HEK293 (cell line): ENCODE measurements at regions not wholly inside any gene's neighbourhood (a gene's known extent, or its start where the extent isn't known, plus 50 kb on each side); places are given as distances from the start of the nearest gene placed in this dataset.

Source experiments
- CTCF ChIA-PET: fragments of 350-600 bp; formaldehyde crosslinking; extraction: SDS; loops from one replicate; lab custom pipeline; 2021; ENCODE audit warnings: antibody characterized with exemption; lab: Yijun Ruan, JAX
- POLR2A ChIA-PET: fragments of 300-600 bp; formaldehyde crosslinking; extraction: SDS; loops from one replicate; lab custom pipeline; 2020; ENCODE audit warnings: antibody characterized with exemption, inconsistent platforms; lab: Yijun Ruan, JAX
- H3K27ac ChIP-seq: fragments of 200-500 bp; sonication (Bioruptor generic); 2 replicates; pipeline ENCODE4 v1.5.1; 2014; ENCODE audit warnings: low read depth, low read length, control low read depth, inconsistent platforms; ENCODE audit errors: extremely low read depth
- H3K36me3 ChIP-seq, 2 experiments: fragments of 200-500 bp in 1 of 2; sonication (Bioruptor generic) in 1 of 2; 1 replicate in 1 of 2; 2 replicates in 1 of 2; pipeline ENCODE4 v1.5.1; 2014 to 2017; ENCODE audit warnings: inconsistent platforms in 2 of 2, low read length in 2 of 2; ENCODE audit not compliant: control insufficient read depth in 2 of 2, insufficient read depth in 1 of 2
- H3K4me1 ChIP-seq: fragments of 200-500 bp; sonication (Bioruptor generic); 2 replicates; pipeline ENCODE4 v1.5.1; 2014; ENCODE audit warnings: mild to moderate bottlenecking, low read length, inconsistent platforms; ENCODE audit not compliant: control insufficient read depth, insufficient read depth
- H3K4me3 ChIP-seq: 2 replicates; pipeline ENCODE4 v1.5.1; 2011; ENCODE audit warnings: low read depth, mild to moderate bottlenecking, control low read depth, low read length, moderate library complexity
- H3K9me3 ChIP-seq: fragments of 200-500 bp; sonication (Bioruptor generic); 2 replicates; pipeline ENCODE4 v1.5.1; 2014; ENCODE audit warnings: low read depth, low read length, inconsistent platforms; ENCODE audit not compliant: control insufficient read depth, insufficient read depth
- GLIS1 ChIP-seq: fragments of 450-650 bp; formaldehyde crosslinking; IDR thresholded peaks from 2 replicates; pipeline ENCODE4 v1.5.1; 2016; ENCODE audit warnings: missing biosample characterization, missing genetic modification characterization
- GLIS2 ChIP-seq: fragments of 450-650 bp; formaldehyde crosslinking; IDR thresholded peaks from 2 replicates; pipeline ENCODE4 v1.5.1; 2016; ENCODE audit warnings: missing biosample characterization, missing genetic modification characterization
- RBAK ChIP-seq: fragments of 450-650 bp; formaldehyde crosslinking; IDR thresholded peaks from 2 replicates; pipeline ENCODE4 v1.5.1; 2016; ENCODE audit warnings: missing biosample characterization, missing genetic modification characterization
- REPIN1 ChIP-seq: fragments of 450-650 bp; formaldehyde crosslinking; IDR thresholded peaks from 2 replicates; pipeline ENCODE4 v1.5.1; 2017; ENCODE audit warnings: missing biosample characterization, missing genetic modification characterization, low read depth
- ZNF114 ChIP-seq: fragments of 450-650 bp; formaldehyde crosslinking; IDR thresholded peaks from 2 replicates; pipeline ENCODE4 v1.5.0; 2017; ENCODE audit warnings: missing biosample characterization, missing genetic modification characterization
- ZNF24 ChIP-seq: fragments of 450-650 bp; formaldehyde crosslinking; IDR thresholded peaks from 2 replicates; pipeline ENCODE4 v1.5.1; 2016; ENCODE audit warnings: missing biosample characterization, missing genetic modification characterization
- ZNF248 ChIP-seq: fragments of 450-650 bp; formaldehyde crosslinking; IDR thresholded peaks from 2 replicates; pipeline ENCODE4 v1.5.1; 2017; ENCODE audit warnings: missing biosample characterization, missing genetic modification characterization
- ZNF311 ChIP-seq: fragments of 450-650 bp; formaldehyde crosslinking; IDR thresholded peaks from 2 replicates; pipeline ENCODE4 v1.5.1; 2017; ENCODE audit warnings: missing biosample characterization, missing genetic modification characterization, borderline replicate concordance
- ZNF341 ChIP-seq: fragments of 450-650 bp; formaldehyde crosslinking; IDR thresholded peaks from 2 replicates; pipeline ENCODE4; 2016; ENCODE audit warnings: low read depth, missing biosample characterization, missing genetic modification characterization
- ZNF404 ChIP-seq: fragments of 450-650 bp; formaldehyde crosslinking; IDR thresholded peaks from 2 replicates; pipeline ENCODE4 v1.5.1; 2017; ENCODE audit warnings: missing biosample characterization, missing genetic modification characterization
- ZNF426 ChIP-seq: fragments of 450-650 bp; formaldehyde crosslinking; IDR thresholded peaks from 2 replicates; pipeline ENCODE4 v1.5.1; 2017; ENCODE audit warnings: missing biosample characterization, missing genetic modification characterization, mild to moderate bottlenecking, inconsistent platforms, moderate library complexity
- ZNF544 ChIP-seq: fragments of 450-650 bp; formaldehyde crosslinking; IDR thresholded peaks from 2 replicates; pipeline ENCODE4 v1.5.0; 2017; ENCODE audit warnings: missing biosample characterization, missing genetic modification characterization
- ZNF670 ChIP-seq: fragments of 450-650 bp; formaldehyde crosslinking; IDR thresholded peaks from 2 replicates; pipeline ENCODE4 v1.5.1; 2016; ENCODE audit warnings: missing biosample characterization, missing genetic modification characterization, low read depth
- ZSCAN16 ChIP-seq: fragments of 450-650 bp; formaldehyde crosslinking; IDR thresholded peaks from 2 replicates; pipeline ENCODE4 v1.5.1; 2016; ENCODE audit warnings: missing biosample characterization, missing genetic modification characterization
- TF ChIP-seq, protein P1 (sequence below): fragments of 450-650 bp; formaldehyde crosslinking; IDR thresholded peaks from 2 replicates; pipeline ENCODE4 v1.5.1; 2016; ENCODE audit warnings: missing biosample characterization, missing genetic modification characterization
- TF ChIP-seq, protein P2 (sequence below): fragments of 450-650 bp; formaldehyde crosslinking; IDR thresholded peaks from 2 replicates; pipeline ENCODE4 v1.5.1; 2016; ENCODE audit warnings: missing biosample characterization, missing genetic modification characterization
- TF ChIP-seq, protein P3 (sequence below): fragments of 450-650 bp; formaldehyde crosslinking; conservative IDR thresholded peaks from 2 replicates; pipeline ENCODE4 v1.5.1; 2016; ENCODE audit warnings: low read depth, missing biosample characterization, missing genetic modification characterization
- TF ChIP-seq, protein P4 (sequence below): fragments of 450-650 bp; formaldehyde crosslinking; IDR thresholded peaks from 2 replicates; pipeline ENCODE4 v1.5.1; 2016; ENCODE audit warnings: missing biosample characterization, missing genetic modification characterization, borderline replicate concordance
- TF ChIP-seq, protein P5 (sequence below): fragments of 450-650 bp; formaldehyde crosslinking; IDR thresholded peaks from 2 replicates; pipeline ENCODE4 v1.5.1; 2017; ENCODE audit warnings: missing biosample characterization, missing genetic modification characterization
- TF ChIP-seq, protein P6 (sequence below): fragments of 450-650 bp; formaldehyde crosslinking; IDR thresholded peaks from 2 replicates; pipeline ENCODE4 v1.5.1; 2016; ENCODE audit warnings: missing biosample characterization, missing genetic modification characterization

DNA sequence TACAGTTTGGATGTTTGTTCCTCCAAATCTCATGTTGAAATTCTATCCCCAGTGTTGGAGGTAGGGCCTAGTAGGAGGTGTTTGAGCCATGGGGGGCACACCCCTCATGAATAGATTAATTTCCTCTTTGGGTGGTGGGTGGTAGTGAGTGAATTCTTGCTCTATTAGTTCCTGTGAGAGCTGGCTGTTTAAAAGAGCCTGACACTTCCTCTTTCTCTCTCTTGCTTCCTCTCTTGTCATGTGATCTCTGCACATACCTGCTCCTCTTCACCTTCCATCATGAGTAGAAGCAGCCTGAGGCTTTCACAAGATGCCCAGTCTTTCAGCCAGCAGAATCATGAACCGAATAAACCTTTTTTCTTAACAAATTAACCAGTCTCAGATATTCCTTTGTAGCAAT lies 340.2 kb upstream of the CHD6 start:
- Histone ChIP-seq H3K9me3 (no peaks in the 10 kb centered on the region), H3K4me3 (no peak overlapping the region), H3K36me3 (no peaks in the 10 kb centered on the region), H3K27ac (no peak overlapping the region), H3K4me1 (no peaks in the 10 kb centered on the region)
- ChIA-PET CTCF (no interaction called here), POLR2A (no interaction called here)
- TF ChIP-seq ZNF544 (tag by site-specific recombination) = no peak
- no peak for TF ChIP-seq ZNF404 (tag by site-specific recombination)
- no peak for TF ChIP-seq ZNF248 (tag by site-specific recombination)
- TF ChIP-seq RBAK (tag by site-specific recombination) = no peak
- TF ChIP-seq GLIS2 = no peak
- TF ChIP-seq ZNF670 (tag by site-specific recombination) = no peak
- TF ChIP-seq, protein P1, sequence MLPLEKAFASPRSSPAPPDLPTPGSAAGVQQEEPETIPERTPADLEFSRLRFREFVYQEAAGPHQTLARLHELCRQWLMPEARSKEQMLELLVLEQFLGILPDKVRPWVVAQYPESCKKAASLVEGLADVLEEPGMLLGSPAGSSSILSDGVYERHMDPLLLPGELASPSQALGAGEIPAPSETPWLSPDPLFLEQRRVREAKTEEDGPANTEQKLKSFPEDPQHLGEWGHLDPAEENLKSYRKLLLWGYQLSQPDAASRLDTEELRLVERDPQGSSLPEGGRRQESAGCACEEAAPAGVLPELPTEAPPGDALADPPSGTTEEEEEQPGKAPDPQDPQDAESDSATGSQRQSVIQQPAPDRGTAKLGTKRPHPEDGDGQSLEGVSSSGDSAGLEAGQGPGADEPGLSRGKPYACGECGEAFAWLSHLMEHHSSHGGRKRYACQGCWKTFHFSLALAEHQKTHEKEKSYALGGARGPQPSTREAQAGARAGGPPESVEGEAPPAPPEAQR (tag by site-specific recombination) = no peak
- no peak for TF ChIP-seq ZNF341 (tag by site-specific recombination)
- TF ChIP-seq REPIN1 (tag by site-specific recombination) = no peak
- no peak for TF ChIP-seq ZSCAN16 (tag by site-specific recombination)
- no peak for TF ChIP-seq ZNF114
- no peak for TF ChIP-seq ZNF311
- TF ChIP-seq, protein P2, sequence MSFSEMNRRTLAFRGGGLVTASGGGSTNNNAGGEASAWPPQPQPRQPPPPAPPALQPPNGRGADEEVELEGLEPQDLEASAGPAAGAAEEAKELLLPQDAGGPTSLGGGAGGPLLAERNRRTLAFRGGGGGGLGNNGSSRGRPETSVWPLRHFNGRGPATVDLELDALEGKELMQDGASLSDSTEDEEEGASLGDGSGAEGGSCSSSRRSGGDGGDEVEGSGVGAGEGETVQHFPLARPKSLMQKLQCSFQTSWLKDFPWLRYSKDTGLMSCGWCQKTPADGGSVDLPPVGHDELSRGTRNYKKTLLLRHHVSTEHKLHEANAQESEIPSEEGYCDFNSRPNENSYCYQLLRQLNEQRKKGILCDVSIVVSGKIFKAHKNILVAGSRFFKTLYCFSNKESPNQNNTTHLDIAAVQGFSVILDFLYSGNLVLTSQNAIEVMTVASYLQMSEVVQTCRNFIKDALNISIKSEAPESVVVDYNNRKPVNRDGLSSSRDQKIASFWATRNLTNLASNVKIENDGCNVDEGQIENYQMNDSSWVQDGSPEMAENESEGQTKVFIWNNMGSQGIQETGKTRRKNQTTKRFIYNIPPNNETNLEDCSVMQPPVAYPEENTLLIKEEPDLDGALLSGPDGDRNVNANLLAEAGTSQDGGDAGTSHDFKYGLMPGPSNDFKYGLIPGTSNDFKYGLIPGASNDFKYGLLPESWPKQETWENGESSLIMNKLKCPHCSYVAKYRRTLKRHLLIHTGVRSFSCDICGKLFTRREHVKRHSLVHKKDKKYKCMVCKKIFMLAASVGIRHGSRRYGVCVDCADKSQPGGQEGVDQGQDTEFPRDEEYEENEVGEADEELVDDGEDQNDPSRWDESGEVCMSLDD (tag by site-specific recombination) = no peak
- TF ChIP-seq, protein P3, sequence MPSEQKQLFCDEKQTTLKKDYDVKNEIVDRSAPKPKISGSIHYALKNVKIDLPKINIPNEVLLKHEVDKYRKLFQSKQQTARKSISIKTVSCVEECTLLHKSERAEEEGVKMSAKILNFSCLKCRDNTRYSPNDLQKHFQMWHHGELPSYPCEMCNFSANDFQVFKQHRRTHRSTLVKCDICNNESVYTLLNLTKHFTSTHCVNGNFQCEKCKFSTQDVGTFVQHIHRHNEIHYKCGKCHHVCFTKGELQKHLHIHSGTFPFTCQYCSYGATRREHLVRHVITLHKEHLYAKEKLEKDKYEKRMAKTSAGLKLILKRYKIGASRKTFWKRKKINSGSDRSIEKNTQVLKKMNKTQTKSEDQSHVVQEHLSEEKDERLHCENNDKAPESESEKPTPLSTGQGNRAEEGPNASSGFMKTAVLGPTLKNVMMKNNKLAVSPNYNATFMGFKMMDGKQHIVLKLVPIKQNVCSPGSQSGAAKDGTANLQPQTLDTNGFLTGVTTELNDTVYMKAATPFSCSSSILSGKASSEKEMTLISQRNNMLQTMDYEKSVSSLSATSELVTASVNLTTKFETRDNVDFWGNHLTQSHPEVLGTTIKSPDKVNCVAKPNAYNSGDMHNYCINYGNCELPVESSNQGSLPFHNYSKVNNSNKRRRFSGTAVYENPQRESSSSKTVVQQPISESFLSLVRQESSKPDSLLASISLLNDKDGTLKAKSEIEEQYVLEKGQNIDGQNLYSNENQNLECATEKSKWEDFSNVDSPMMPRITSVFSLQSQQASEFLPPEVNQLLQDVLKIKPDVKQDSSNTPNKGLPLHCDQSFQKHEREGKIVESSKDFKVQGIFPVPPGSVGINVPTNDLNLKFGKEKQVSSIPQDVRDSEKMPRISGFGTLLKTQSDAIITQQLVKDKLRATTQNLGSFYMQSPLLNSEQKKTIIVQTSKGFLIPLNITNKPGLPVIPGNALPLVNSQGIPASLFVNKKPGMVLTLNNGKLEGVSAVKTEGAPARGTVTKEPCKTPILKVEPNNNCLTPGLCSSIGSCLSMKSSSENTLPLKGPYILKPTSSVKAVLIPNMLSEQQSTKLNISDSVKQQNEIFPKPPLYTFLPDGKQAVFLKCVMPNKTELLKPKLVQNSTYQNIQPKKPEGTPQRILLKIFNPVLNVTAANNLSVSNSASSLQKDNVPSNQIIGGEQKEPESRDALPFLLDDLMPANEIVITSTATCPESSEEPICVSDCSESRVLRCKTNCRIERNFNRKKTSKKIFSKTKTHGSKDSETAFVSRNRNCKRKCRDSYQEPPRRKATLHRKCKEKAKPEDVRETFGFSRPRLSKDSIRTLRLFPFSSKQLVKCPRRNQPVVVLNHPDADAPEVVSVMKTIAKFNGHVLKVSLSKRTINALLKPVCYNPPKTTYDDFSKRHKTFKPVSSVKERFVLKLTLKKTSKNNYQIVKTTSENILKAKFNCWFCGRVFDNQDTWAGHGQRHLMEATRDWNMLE (tag by site-specific recombination) = no peak
- no peak for TF ChIP-seq GLIS1
- TF ChIP-seq ZNF426 (tag by site-specific recombination) = no peak
- TF ChIP-seq, protein P4, sequence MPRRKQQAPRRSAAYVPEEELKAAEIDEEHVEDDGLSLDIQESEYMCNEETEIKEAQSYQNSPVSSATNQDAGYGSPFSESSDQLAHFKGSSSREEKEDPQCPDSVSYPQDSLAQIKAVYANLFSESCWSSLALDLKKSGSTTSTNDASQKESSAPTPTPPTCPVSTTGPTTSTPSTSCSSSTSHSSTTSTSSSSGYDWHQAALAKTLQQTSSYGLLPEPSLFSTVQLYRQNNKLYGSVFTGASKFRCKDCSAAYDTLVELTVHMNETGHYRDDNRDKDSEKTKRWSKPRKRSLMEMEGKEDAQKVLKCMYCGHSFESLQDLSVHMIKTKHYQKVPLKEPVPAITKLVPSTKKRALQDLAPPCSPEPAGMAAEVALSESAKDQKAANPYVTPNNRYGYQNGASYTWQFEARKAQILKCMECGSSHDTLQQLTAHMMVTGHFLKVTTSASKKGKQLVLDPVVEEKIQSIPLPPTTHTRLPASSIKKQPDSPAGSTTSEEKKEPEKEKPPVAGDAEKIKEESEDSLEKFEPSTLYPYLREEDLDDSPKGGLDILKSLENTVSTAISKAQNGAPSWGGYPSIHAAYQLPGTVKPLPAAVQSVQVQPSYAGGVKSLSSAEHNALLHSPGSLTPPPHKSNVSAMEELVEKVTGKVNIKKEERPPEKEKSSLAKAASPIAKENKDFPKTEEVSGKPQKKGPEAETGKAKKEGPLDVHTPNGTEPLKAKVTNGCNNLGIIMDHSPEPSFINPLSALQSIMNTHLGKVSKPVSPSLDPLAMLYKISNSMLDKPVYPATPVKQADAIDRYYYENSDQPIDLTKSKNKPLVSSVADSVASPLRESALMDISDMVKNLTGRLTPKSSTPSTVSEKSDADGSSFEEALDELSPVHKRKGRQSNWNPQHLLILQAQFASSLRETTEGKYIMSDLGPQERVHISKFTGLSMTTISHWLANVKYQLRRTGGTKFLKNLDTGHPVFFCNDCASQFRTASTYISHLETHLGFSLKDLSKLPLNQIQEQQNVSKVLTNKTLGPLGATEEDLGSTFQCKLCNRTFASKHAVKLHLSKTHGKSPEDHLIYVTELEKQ (tag by site-specific recombination) = no peak
- TF ChIP-seq, protein P5, sequence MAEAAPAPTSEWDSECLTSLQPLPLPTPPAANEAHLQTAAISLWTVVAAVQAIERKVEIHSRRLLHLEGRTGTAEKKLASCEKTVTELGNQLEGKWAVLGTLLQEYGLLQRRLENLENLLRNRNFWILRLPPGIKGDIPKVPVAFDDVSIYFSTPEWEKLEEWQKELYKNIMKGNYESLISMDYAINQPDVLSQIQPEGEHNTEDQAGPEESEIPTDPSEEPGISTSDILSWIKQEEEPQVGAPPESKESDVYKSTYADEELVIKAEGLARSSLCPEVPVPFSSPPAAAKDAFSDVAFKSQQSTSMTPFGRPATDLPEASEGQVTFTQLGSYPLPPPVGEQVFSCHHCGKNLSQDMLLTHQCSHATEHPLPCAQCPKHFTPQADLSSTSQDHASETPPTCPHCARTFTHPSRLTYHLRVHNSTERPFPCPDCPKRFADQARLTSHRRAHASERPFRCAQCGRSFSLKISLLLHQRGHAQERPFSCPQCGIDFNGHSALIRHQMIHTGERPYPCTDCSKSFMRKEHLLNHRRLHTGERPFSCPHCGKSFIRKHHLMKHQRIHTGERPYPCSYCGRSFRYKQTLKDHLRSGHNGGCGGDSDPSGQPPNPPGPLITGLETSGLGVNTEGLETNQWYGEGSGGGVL (tag by site-specific recombination) = no peak
- TF ChIP-seq, protein P6, sequence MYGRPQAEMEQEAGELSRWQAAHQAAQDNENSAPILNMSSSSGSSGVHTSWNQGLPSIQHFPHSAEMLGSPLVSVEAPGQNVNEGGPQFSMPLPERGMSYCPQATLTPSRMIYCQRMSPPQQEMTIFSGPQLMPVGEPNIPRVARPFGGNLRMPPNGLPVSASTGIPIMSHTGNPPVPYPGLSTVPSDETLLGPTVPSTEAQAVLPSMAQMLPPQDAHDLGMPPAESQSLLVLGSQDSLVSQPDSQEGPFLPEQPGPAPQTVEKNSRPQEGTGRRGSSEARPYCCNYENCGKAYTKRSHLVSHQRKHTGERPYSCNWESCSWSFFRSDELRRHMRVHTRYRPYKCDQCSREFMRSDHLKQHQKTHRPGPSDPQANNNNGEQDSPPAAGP (tag by site-specific recombination) = no peak
- TF ChIP-seq ZNF24 (tag by site-specific recombination) = no peak
